GM12872 (cell line): ENCODE measurements at regions not wholly inside any gene's neighbourhood (a gene's known extent, or its start where the extent isn't known, plus 50 kb on each side); places are given as distances from the start of the nearest gene placed in this dataset.

Experiments used
- CTCF ChIP-seq: IDR thresholded peaks from 3 replicates; pipeline ENCODE4 v1.5.1; 2011; ENCODE audit warnings: low read depth, mild to moderate bottlenecking, low read length, moderate library complexity; ENCODE audit not compliant: insufficient read depth

DNA sequence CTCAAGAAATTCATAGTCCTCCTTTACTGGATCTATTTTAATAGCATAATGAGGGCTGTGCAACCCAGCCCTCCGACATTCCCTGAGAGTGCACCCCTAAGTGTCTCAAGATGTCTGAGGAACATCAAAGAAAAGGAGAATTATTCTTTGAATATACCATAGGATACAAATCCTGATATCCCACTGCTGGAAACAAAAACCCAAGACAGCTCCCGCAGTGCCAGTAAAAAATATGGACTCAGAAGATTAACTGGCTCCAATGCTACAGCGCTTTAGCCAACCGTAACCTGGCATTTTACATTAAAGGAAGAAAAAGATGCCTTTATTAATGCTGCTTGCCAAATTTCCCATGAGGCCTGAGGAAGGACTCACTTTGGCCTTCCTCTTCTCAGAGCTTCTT is 168.4 kb downstream of the TTC32 start:
- no peak for TF ChIP-seq CTCF

DNA sequence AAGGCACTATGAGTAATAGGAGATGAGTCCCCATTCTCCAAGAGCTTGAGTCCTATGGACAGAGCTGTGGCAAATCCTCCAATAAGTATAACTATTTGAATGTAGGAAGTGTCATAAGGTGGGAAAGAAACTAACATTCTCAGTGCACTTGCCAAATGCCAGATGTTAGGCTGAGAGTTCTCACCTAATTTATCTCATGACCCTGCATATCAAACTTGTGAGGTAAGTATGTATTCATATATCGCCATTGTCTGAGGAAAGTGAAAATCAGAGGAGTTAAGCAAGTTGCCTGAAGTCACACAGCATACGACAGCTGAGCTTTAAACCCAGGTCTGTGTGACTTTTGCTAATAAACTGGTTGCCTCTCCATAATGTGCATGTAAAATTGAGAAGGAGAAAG is 169.5 kb downstream of the TTC32 start:
- no peak for TF ChIP-seq CTCF

DNA sequence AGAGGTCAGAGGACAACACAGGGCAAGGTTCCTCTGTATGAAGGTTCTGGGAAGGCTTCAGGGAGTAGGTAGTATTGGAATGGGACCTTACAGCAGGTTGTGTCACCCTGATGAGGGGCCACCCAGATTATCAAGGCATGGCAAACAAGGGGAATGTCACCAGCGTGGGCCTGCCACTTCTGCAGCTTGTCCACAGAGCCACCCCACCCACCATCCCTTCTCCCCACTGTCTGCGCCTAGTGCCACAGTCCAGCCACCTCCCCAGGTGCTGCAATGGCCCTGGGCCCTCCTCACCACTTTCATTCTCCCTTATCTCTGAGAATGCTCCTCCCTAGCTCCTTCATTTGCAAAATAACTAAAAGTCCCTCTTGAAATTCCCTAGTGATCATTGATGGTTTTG is 170.3 kb downstream of the TTC32 start:
- no peak for TF ChIP-seq CTCF

GRCh38 chr2:19731037-19731436 is 170.7 kb downstream of the TTC32 start:
- no peak for TF ChIP-seq CTCF

GRCh38 chr2:19728125-19728524 is 173.7 kb downstream of the TTC32 start:
- no peak for TF ChIP-seq CTCF

DNA sequence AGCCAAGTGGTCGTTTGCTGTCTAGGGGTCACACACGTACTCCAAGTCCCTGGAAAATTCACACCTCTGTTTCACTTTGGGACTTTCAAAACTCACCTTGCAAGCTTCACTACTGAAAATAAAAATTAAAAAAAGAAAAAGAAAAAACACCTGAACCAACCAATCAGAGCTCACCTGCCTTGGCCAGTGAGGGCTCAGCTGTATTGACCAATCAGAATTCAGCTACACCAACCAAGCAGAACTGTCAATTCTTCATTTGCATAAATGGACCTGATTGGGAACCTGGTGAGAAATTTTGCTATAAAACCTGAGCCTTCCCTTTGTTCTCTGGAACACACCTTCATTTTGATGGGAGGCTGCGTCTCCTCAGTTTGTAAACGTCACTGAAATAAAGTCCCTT is 176.4 kb downstream of the TTC32 start:
- no peak for TF ChIP-seq CTCF

- TF ChIP-seq CTCF, result no peak
Observed at GRCh38 chr2:19723021-19723420, 178.8 kb downstream of the TTC32 start.

DNA sequence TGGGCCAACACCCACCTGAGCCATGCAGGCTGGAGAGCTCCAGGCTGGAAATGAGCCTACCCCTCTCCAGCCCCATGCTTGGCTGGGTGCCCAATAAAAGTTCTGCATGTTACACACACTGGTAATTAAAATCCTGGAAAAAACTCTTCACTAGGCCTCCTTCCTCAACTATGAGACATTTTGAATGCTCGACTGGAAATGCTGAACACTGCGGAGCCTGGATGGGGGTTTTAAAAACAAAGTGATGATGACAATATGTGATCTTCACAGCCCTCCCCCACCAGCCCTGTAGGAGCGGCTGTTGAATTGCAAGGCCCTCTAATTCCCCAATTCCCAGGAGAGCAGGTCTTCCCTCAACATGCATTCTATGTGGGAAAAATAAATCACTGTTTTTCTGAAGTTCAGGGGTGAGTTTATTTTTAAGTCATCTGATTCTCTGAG is 179.2 kb downstream of the TTC32 start:
- no peak for TF ChIP-seq CTCF
